GM13976 (cell line): ENCODE measurements at regions not wholly inside any gene's neighbourhood (a gene's known extent, or its start where the extent isn't known, plus 50 kb on each side); places are given as distances from the start of the nearest gene placed in this dataset.

Experiments used
- DNase-seq: peaks from one replicate; pipeline ENCODE4 v3.0.0; 2012; ENCODE audit warnings: low spot score
- in situ Hi-C: fragments of 300-500 bp; cut with MboI; formaldehyde crosslinking; loops from one replicate; pipeline ENCODE4 v1.12.0; 2022; ENCODE audit warnings: low sequenced_read_pairs, mixed read lengths, inconsistent platforms; ENCODE audit not compliant: unreplicated experiment
- TF ChIP-seq, protein P1 (sequence below): IDR thresholded peaks from 2 replicates; pipeline ENCODE4 v1.5.1; 2012; ENCODE audit warnings: borderline replicate concordance, mild to moderate bottlenecking; ENCODE audit not compliant: insufficient read depth; ENCODE audit errors: extremely low read depth, missing control alignments, control extremely low read depth

DNA sequence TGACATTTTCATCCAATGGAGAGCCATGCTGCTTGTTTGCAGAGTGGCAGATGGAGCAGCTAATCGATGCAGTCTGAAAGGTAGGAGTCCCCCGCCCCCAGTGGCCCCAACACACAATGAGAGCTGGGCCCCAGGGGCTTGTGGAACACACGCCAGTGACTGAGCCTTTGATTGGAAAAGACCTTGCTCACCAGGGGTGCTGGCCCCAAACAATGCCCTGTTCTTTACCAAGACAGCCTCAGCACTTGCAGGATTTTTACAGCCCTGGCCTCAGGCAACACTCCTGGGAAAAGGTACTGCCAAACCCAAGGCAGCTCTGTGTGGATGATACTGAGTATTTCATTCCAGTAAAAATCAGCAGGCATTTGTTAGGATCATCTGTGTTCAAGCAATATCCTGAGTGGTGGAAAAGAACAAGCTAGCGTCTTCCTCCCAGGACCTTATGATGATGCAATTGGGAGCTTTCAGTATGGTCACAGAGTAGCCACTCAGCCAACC lies 276.8 kb upstream of the CLINT1 start:
- no peak for DNase-seq
- TF ChIP-seq, protein P1, sequence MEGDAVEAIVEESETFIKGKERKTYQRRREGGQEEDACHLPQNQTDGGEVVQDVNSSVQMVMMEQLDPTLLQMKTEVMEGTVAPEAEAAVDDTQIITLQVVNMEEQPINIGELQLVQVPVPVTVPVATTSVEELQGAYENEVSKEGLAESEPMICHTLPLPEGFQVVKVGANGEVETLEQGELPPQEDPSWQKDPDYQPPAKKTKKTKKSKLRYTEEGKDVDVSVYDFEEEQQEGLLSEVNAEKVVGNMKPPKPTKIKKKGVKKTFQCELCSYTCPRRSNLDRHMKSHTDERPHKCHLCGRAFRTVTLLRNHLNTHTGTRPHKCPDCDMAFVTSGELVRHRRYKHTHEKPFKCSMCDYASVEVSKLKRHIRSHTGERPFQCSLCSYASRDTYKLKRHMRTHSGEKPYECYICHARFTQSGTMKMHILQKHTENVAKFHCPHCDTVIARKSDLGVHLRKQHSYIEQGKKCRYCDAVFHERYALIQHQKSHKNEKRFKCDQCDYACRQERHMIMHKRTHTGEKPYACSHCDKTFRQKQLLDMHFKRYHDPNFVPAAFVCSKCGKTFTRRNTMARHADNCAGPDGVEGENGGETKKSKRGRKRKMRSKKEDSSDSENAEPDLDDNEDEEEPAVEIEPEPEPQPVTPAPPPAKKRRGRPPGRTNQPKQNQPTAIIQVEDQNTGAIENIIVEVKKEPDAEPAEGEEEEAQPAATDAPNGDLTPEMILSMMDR: no peak
- in situ Hi-C loops: no loop called here

DNA sequence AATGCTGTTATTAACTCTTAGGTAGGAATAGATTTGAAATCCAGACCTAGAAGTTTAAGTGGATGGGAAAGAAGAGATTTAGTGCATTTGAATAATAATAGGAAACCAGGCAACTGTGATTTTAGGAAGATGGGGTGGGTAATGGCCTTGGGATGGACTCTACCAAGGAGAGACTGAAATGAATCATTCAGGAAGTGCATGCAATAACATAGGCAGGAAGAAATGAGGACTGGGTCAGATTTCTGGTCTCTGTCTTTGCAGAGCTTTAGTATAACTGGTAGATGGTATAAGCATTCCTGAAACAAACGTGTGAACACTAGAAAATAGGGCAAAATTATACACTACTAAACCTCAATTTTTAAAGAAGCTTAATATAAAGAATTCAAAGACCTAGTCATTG lies 274.4 kb upstream of the CLINT1 start:
- in situ Hi-C loops: no loop called here
- DNase-seq: no peak
- TF ChIP-seq, protein P1: no peak

GRCh38 chr5:158127536-158127935 lies 268.6 kb upstream of the CLINT1 start:
- in situ Hi-C loops: no loop called here
- DNase-seq: no peak
- TF ChIP-seq, protein P1: no peak

DNA sequence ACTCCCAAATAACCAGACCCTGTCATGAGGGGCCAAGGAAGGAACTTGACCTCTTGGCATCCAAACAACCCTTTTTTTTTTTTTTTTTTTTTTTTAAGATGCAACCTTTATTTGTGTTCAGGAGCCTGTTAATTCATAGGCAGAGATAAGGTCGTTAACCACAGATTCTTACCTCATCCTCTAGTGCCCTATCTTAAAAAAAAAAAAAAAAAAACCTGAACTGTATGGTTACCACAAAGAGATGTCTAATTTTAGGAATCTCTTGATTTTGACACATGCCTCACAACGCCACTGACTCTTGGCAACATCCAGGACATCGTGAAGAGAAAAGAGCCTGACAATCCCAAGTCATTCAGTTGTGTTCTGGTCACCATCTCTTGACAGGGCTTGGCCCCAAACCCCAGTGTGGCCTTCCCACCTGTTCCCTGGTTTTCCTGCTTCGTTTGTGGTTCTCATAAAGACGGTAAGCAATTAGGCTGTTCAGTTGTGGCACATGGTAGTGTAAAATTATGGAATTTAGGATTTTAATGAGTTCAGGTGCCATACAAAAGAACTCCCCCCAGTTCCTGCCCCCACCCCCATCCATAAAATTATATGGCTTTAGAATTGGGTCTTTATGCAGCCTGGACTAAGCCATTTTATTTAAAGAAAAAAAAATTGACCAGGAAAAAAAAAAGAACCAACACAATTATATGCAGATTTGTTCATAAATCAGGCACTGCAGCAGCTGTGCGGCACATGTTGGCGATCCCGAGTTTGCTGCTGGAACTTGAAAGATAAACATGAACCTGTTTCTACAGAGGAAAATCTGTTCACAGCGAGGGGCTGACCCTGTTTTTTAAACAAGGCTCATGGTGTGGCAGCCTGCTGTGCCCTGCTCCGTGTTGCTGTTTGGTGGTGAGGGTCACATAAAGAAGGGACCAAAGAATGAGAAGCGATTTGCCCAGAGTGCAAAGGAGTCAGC lies 267.8 kb upstream of the CLINT1 start:
- no peak for DNase-seq
- in situ Hi-C loops: no loop called here
- TF ChIP-seq, protein P1: no peak

DNA sequence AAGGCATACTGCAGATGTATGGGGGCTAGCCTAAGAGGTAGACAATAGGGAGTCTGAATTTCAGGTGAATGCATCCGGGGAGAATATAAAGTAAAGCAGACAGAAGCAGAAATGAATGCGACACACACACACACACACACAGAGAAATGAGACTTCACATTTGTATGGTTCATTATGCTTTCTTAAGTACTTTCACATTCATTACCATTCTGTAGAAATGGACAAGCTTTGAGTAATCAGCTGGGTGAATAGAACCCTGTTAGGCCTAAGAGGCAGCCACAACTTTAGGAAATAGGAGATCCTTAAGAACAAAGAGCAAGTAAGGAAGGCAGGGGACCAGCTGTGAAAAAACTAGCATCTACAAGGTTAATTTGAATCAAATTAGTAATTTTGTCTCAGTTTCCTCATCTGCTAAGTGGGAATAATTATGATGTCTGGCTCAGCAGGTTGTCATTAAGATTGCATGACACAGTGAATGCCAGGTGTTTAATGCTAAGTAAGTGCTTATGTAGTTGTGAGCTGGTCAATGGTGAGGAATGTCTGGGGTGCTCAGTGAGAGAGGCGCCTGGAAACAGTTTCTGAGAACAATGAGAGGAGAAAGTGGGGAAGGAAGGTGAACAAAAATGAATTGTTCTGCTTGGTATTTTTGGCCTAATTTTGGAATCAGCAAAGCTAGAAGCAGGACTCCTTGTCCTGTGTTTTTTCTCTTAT lies 265.8 kb upstream of the CLINT1 start:
- no peak for DNase-seq
- TF ChIP-seq, protein P1: no peak
- in situ Hi-C loops: no loop called here

DNA sequence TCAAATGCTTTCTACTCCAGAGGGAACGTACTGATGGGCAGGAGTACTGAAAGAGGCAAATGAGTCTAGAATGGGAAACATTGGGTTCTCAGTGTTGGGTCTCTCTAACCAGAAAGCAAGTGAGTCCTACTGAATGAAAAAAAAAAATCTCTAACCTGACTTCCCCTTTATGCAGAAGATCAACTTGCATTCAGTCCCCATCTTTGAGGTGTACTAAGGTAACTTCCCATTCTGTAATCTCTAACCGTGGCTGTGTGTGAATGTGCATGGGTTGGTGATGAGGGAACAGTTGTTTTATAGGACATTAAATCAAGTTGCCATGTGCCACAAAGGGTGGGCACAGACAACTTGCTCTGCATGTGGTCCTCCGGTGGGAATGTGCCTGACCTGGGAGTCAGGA lies 264.6 kb upstream of the CLINT1 start:
- TF ChIP-seq, protein P1: no peak
- DNase-seq: no peak
- in situ Hi-C loops: no loop called here
